Osteocyte (in vitro differentiated cells): ENCODE measurements at regions not wholly inside any gene's neighbourhood (a gene's known extent, or its start where the extent isn't known, plus 50 kb on each side); places are given as distances from the start of the nearest gene placed in this dataset.

Experiments
- DNase-seq: peaks from one replicate; pipeline ENCODE4 v3.0.0; 2021; ENCODE audit warnings: mixed read lengths; ENCODE audit not compliant: unreplicated experiment; ENCODE audit errors: extremely low spot score
- H3K27ac Mint-ChIP-seq: one replicate; pipeline ENCODE4 v1.8.0; 2021; ENCODE audit warnings: mild to moderate bottlenecking, mixed read lengths; ENCODE audit not compliant: unreplicated experiment
- H3K27me3 Mint-ChIP-seq: one replicate; pipeline ENCODE4 v1.8.0; 2021; ENCODE audit warnings: mixed read lengths; ENCODE audit not compliant: unreplicated experiment
- H3K36me3 Mint-ChIP-seq: one replicate; pipeline ENCODE4 v1.8.0; 2021; ENCODE audit warnings: mixed read lengths; ENCODE audit not compliant: unreplicated experiment
- H3K4me1 Mint-ChIP-seq: one replicate; pipeline ENCODE4 v1.8.0; 2021; ENCODE audit warnings: mixed read lengths; ENCODE audit not compliant: unreplicated experiment
- H3K4me3 Mint-ChIP-seq: one replicate; pipeline ENCODE4 v1.8.0; 2021; ENCODE audit warnings: mild to moderate bottlenecking, moderate library complexity, mixed read lengths; ENCODE audit not compliant: unreplicated experiment
- H3K9me3 Mint-ChIP-seq: one replicate; pipeline ENCODE4 v1.8.0; 2021; ENCODE audit warnings: mixed read lengths; ENCODE audit not compliant: unreplicated experiment
- TF ChIP-seq, protein P1 (sequence below): fragments of 200-600 bp; sonication (generic); IDR thresholded peaks from 2 replicates; pipeline ENCODE4 v1.5.0; 2021; ENCODE audit warnings: antibody characterized with exemption, mild to moderate bottlenecking, moderate library complexity

DNA sequence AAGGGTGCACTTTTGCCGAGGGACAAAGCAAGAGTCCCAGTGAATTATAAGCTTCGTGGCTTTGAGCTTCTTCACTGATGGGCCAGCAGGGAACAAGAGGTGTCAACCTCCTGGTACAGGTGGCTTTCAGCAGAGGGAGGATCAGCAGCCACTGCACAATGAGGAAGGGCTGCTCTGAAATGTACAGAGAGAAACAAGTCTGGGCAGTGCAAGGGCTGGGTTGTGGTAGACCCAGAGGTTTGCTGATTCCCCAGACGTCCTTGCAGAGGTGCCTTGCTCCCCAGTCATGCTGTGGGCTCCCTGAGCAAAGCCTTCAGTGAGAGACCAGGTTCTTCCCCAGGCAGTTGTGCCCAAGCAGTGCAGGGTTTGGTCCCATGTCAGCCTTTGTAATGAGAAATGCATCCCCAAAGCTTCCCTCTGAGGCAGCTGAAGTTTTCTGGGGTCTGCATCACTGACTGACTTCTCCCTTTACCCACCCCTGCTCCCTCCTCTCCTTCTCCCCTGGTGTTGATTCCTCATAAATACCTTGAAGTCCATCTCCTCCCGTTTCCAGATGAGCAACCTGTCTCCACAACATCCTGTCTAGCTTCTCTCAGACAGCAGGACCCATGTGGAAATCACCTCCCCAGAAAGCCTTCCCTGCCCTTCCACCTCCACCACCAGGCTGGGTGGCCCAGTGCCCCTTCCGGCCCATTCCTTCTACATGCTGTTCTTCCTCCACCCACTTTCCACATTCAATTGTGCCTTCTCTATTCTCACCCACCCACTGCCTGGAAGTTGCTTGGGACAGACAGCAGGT, 599.6 kb upstream of the ADAMTS16 start:
- TF ChIP-seq, protein P1, sequence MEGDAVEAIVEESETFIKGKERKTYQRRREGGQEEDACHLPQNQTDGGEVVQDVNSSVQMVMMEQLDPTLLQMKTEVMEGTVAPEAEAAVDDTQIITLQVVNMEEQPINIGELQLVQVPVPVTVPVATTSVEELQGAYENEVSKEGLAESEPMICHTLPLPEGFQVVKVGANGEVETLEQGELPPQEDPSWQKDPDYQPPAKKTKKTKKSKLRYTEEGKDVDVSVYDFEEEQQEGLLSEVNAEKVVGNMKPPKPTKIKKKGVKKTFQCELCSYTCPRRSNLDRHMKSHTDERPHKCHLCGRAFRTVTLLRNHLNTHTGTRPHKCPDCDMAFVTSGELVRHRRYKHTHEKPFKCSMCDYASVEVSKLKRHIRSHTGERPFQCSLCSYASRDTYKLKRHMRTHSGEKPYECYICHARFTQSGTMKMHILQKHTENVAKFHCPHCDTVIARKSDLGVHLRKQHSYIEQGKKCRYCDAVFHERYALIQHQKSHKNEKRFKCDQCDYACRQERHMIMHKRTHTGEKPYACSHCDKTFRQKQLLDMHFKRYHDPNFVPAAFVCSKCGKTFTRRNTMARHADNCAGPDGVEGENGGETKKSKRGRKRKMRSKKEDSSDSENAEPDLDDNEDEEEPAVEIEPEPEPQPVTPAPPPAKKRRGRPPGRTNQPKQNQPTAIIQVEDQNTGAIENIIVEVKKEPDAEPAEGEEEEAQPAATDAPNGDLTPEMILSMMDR, result no peak
- Mint-ChIP-seq H3K4me3 (no peak overlapping the region), H3K9me3 (peaks cover 5% of the 10 kb centered on the region), H3K4me1 (no peaks in the 10 kb centered on the region), H3K27me3 (peaks cover 6% of the 10 kb centered on the region), H3K36me3 (no peaks in the 10 kb centered on the region), H3K27ac (no peak overlapping the region)
- no peak for DNase-seq

DNA sequence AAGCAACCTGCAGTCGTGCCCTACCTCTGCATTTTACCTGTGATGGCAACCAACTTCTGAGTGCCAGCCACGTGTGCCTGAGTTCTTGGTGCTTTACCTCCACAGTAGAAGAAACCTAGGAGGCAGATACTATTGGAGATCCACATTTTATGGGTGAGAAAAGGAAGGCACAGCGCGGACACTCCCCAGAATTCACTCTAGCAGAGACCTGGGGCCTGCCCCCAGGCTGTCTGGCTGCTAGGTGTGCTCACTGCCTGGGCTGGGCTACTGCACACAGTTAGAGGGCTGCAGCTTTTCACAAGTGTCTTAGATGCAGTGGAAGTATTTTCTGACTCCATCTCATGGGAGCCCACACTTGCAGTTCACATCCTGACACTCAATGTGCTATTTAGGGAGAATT, 598.8 kb upstream of the ADAMTS16 start:
- Mint-ChIP-seq H3K9me3 (peaks cover 5% of the 10 kb centered on the region), H3K4me1 (no peaks in the 10 kb centered on the region), H3K36me3 (no peaks in the 10 kb centered on the region), H3K27ac (no peak overlapping the region), H3K4me3 (no peak overlapping the region), H3K27me3 (peaks cover 6% of the 10 kb centered on the region)
- DNase-seq, result no peak
- TF ChIP-seq, protein P1, result no peak

DNA sequence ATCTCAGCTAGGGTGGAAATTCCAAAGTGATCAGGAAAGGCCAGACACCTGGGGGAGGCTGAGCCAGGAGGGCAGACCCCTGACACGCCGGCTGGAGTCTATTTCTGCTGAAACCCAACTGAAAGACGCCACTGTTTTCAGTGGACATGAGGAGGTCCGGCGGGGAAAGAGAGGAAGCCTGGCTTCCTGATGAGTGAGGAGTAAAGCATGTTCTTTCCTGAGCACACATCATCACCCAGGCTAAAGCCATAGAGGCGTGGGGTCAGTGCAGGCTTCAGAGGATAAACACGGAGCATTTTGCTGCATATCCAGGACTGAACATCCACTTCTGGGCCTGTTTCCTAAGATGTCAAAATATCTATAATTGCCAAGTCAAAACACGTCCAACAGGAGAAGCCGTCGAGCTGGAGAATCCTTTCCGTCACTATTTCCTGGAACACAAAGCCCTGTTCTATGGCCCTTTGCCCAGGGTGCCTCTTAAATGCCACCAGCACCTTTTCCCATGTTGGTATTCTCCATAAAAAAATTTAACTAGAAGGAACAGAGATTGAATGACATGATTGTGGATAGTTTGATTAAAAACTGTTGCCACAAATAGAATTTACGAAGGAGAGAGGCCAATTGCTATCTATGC, 597.9 kb upstream of the ADAMTS16 start:
- no peak for DNase-seq

DNA sequence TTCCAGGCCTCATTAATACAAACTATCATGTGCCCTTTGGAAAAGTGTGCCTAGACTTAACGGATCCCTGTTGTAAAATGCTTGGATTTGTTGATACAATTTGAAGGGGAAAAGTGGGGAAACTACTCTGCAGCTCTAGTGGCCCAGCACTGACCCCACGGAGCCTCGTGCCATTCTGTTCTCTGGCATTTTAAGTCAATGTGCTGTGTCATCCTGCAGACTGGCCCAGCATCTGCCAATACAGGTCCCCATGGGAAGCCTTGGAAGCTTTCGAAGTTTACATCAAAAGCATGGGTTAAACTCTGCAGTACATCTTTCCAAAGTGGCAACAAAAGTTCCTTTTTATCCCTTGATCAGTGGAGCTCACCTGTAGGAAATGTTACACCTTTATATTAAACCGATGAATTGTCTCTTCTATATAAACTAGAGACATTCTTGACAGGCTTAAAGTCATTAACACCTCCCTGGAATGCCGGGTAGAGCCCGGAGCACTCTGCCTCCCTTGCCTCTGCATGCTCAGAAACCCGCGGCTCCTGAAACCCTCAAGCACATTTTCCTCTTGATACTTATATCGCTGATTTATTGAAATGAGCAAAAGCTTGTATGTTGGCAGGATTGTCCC, 596.0 kb upstream of the ADAMTS16 start:
- peaks cover 3% of the 10 kb centered on the region for H3K9me3 Mint-ChIP-seq
- DNase-seq, result no peak
- peaks cover 7% of the 10 kb centered on the region for H3K27me3 Mint-ChIP-seq
- H3K4me3 Mint-ChIP-seq, result no peak overlapping the region
- H3K4me1 Mint-ChIP-seq, result no peaks in the 10 kb centered on the region
- no peaks in the 10 kb centered on the region for H3K36me3 Mint-ChIP-seq
- no peak overlapping the region for H3K27ac Mint-ChIP-seq
- TF ChIP-seq, protein P1, result no peak

More for the DNA sequence above, 597.9 kb upstream of the ADAMTS16 start:
- H3K4me3 Mint-ChIP-seq, result no peak overlapping the region
- TF ChIP-seq, protein P1, result no peak
- H3K4me1 Mint-ChIP-seq, result no peaks in the 10 kb centered on the region
- H3K27me3 Mint-ChIP-seq, result peaks cover 7% of the 10 kb centered on the region
- H3K9me3 Mint-ChIP-seq, result peaks cover 5% of the 10 kb centered on the region
- H3K36me3 Mint-ChIP-seq, result no peaks in the 10 kb centered on the region
- H3K27ac Mint-ChIP-seq, result no peak overlapping the region

DNA sequence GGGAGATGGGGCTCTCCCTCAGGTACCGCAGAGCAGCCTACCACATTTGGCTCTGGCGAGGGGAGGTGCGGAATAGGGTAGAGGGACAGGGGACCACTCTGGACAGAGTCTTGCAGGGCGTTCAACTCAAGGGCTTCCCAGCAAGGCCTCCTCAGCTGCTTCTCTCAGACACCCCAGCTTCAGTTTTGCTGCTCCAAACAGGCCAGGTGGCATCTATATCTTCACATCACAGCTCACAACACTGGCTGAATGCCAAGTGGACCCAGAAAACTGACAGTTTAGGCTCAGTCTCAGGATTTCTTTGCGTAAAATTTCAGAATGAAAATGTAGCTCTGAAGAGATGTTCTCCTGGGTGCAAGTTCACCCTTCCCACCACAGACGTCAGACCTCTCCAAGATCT, 592.6 kb upstream of the ADAMTS16 start:
- Mint-ChIP-seq H3K27ac (no peak overlapping the region), H3K4me1 (peaks cover 7% of the 10 kb centered on the region), H3K9me3 (no peaks in the 10 kb centered on the region), H3K27me3 (peaks cover 7% of the 10 kb centered on the region), H3K36me3 (no peaks in the 10 kb centered on the region), H3K4me3 (no peak overlapping the region)
- DNase-seq, result no peak
- TF ChIP-seq, protein P1, result no peak
